GM18907 (cell line): ENCODE measurements at regions not wholly inside any gene's neighbourhood (a gene's known extent, or its start where the extent isn't known, plus 50 kb on each side); places are given as distances from the start of the nearest gene placed in this dataset.
"Not testable (repeated sequence)": the region's sequence is repeated elsewhere in the genome, so short reads cannot be mapped to it uniquely, and the experiment has no call there.

Experiments used
- ATAC-seq: cut with Tn5 transposase; IDR thresholded peaks from one replicate; pipeline ENCODE4 v1.9.1; 2021; ENCODE audit warnings: mild to moderate bottlenecking, moderate library complexity; ENCODE audit not compliant: unreplicated experiment

DNA sequence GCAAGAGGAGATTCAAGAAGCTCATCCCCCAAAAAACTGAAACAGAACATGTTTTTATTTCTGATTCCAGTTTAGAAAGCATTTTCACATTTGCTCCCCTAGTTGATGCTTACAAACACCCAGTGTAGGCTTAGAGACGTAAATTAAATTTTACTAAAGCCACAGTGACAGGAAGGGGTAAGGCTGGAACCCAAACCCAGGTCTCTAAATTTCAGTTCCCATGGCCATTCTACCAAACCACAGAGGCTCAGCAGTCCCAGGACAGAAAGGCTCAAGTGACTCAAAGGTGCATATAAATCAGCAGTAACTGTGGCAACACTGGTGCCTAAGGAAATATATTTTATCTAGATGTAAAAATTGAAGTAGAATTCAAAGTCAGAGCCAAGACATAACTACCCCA lies 128.7 kb downstream of the CEP120 start:
- peak; percentile 76 for ATAC-seq

DNA sequence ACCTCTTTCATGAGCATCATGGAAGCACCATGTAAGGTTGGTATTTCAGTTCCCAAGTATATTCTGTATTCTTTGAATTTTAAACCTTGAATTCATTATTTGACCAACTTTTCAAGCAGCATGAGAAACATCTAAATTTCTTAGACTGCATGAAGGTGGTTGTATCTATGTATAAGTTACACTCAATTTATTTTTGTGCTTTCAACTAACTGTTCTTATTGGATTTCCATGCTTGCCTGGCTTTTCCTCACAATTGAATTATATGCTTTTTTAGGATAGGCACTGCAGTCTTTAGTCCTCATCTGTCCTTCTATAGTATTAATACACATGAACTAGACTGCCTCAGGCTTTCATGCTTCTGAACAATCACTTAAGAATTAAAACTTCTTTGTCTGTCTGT lies 134.0 kb downstream of the CEP120 start:
- no peak for ATAC-seq

DNA sequence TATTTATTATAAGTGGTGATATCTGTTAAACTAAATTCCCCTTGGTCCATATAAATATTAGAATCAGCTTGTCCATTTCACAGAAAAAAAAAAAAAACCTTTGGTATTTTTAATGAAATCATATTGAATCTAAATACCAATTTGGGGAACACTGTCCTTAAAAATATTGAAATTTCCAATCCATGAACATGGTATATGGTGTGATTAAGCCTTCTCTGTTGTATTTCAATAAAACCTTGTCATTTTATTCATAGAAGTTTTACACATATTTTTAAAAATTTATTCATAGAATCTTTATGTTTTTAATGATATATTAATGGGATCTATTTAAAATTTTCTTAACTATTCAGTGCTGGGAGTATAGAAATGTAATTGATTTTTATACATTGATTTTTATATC lies 135.3 kb downstream of the CEP120 start:
- no peak for ATAC-seq

DNA sequence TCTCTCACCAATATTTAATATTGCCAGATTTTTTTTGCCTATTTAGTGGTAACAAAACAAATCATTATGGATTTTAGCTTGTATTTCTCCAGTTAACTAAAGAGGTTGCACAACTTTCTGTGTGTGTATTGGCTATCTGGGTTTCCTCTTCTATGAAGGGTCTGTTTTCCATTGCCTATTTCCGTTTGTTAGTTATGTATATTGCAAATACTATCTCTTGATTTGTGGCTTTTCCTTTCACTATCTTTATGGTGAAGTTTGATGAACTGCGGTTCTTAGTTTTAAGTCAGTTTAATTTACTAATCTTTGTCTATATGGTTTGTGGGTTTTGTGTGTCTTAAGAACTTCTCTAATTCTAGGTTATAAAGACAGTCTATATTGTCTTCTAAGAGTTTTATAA lies 136.3 kb downstream of the CEP120 start:
- ATAC-seq = no peak

DNA sequence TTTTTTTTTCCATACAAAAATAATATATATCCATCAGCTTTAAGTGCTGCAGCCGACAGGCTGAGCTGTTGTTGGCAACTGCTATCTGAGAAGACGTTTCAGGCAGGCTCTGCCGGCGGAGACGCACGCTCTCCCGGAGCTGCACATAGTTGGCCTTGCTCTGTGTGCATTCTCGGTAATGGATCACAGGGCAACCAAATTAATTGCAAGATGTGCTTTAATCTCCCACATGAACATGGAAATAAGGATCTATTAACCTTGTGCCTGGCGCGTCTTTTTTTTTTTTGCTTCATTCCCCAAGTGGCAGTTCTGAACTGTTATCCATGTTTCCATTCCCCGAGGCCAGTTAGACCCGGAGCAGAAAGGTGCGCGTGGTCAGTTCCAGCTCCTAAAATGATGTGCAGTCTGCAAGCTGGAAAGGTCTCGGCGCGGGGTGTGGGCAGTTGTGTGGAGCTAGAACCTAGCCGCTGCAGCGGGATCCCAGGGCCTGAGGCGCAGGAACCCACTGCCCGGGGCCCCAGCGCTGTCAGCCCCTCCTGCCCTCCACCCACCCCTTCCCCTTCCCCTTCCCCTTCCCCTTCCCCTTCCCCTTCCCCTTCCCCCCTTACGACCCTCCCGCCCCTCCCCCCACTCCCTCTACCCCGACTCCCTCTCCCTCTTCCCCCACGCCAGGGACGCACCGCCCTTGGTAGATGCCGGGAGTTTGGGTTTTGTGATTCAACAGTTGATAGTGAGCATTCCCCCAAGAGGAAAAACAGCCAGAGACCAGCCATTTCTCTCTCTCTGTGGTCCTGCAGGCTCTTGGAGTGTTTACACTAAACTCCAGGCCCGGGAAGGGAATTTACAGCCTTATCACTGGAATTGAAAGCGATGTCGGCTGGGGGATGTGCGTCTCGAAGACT lies 137.8 kb downstream of the CEP120 start:
- no peak for ATAC-seq

DNA sequence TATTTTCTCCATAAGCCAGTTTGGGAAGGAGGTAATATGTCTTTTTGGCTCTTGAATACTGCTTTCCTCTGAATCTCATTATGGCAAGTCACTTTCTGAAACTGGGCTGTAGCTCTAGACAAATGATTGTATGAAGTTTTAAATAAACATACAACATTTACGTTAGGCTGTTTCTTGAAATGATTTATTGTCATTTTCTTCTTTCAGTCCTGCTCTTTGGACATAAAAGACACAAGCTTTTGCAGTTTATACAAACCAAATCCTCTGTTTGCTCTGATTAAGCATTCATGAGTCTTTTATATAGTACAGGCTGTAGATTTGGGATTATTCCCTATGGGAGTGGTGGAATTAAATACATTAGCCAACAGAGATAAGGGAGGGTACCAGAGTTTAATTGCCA lies 139.7 kb downstream of the CEP120 start:
- ATAC-seq = no peak

DNA sequence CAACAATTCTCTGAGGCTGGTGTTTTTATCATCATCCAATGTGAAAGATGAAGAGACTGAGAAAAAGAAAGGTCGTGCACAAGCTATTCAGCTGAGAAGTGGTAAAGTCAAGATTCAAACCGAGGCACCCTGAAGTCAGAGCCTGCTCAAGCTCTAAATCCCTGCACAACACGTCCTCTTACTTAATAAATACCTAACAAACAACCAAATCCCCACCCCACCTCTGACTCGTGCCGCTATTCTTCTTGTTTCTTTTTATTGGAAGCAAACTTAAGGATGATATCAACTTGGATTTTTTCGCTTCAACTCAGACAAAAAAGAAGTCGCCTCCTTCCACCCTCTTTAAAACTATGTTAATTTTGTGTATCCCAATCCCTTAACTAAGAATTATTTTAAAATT lies 140.2 kb downstream of the CEP120 start:
- no peak for ATAC-seq

DNA sequence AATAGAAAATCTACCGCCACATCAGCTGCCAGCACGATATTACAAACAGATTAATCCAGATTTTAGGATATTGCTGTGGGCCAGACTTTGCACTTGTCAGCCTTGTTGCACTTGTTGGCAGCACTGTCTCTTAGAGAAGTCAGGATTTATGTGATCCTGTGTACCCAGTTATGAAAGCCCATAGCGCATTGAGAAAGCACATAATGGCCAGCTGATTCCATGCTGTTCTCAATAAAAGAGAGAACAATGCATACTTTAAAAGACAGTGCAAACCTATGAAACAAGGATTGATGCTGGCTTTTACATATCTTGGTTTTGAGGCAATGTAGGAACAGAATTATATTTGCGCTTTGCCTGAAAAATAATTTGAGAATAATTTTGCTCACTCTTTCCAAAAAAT lies 140.8 kb downstream of the CEP120 start:
- no peak for ATAC-seq

DNA sequence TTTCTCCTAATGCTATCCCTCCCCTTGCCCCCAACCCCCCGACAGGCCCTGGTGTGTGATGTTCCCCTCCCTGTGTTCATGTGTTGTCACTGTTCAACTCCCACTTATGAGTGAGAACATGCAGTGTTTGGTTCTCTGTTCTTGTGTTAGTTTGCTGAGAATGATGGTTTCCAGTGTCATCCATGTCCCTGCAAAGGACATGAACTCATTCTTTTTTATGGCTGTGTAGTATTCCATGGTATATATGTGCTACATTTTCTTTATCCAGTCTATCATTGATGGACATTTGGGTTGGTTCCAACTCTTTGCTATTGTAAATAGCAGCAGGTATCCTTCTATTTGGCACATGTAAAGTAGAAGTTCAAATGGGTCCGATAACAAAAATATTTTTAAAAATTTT lies 142.3 kb downstream of the CEP120 start:
- ATAC-seq = not testable (repeated sequence)

DNA sequence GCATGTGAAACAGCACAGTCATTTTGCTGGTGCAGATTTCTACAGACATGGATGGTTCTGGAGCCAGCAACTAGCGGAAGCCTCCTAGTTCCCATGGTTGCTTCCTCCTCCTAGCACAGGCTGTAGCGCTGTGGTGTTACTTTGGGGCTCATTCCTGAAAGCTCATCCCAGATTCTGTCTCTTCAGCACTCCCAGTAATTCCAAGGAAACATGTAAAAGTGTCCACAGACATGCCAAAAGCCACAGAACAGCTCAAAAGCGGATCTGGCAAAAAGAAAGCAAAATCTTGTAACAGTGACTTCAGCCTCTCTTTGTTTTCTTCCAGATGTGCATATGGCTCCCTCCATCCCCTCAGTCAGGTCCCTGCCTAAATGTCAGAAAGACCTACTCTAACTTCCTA lies 144.1 kb downstream of the CEP120 start:
- ATAC-seq = no peak

DNA sequence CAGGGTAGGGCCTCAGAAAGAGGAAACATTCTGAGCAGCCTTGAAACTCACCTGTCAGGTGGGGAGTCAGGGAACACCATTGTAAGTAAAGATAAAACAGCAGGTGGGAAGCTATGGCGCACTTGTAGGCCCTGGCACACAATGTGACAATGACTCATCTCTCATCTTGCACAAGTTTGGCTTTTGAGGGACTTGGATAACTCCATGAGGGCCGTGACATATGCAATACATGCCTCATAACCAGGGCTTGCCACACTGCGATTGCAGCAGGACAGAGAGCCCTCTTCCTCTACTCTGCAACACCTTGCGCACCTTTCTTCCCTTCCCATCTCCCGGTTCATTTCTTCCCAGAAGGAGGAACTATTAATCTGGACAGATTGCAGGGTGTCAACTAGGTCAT lies 144.9 kb downstream of the CEP120 start:
- no peak for ATAC-seq

DNA sequence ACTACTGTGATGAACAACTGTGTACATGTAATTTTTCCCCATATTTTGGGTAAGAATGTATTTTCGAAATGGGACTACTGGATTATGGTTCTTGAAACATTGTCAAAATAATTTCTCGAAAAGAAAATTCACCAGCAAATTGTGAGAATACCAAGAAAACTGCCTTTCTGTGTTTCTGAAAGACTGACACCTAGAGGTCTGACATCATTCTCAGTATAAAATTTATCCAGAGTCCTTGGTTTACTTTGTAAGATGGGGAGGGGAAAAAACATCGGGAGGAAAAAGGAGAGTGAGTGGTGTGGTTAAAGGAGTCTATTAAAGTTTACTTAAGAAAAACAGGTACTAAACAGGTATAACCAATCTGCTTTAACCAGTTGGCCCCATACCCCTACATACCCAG lies 149.2 kb downstream of the CEP120 start:
- no peak for ATAC-seq

DNA sequence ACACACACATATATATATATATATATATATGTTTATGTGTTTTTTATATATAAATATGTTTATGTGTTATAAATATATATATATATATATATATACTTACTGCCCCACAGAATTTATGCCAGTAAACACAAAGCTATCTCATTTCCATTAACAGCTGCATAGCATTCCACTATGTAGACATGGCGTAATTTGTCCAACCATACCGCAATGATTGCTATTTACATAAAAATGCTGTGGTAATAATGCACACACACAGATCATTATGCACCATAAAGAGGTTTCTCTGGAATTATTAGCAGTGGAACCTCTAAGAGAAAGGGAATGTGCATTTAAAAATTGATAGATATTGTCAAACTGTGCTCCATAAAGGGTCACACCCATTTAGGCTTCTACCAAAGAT lies 150.1 kb downstream of the CEP120 start:
- ATAC-seq = no peak

DNA sequence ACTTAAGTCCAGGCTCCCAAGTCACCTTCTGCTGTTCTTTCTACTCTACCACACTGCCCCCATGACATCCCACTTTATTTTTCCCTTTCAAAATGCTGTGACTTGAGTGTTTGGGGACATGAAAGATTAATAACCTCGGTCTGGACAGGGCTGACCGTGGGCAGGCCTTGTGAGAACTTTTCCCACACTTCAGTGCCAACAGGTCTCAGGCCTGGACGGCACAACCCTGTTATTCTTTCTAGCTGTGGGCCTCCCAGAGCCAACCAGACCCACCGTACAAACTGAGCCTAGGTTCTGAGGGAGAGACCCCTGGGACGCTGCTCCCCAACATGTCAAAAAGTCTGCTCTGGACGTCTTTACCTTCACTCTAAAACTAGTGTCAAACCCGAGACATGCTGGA lies 153.4 kb downstream of the CEP120 start:
- ATAC-seq = no peak

DNA sequence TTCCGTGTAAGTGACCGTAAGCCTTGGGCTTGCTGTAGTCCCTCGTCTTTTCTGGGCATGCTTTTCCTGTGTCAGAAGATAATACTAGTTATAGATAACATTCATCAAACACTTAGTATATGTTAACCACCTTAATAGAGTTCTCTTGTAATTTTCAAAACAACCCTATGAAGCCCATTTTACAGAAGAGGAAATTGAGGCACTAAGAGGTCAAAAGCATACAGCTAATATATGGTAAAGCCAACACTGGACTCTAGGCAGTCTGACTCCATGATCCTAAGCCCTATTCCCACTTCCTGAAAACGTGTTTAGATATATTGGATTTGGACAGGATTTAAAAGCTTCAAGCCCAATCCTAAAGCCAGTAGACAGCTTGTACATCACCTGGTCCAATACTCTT lies 153.8 kb downstream of the CEP120 start:
- no peak for ATAC-seq

DNA sequence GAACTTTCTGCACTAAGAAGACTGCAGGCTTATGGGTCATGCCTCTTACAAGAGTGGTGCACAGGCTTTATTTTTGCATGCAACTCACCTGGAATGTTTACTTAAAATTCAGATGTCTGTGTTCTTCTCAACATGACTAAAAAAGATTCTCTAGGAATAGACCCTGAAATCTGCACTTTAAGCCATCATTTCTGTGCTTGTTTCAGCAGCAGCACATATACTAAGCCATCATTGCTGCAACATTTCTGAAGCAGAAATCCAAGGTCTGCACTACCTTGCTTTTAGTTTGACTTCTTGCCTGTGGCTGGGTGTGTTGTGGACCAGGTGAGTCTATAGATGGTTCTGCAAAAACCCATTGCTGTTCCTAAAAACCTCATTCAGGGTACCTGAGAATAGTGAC lies 156.8 kb downstream of the CEP120 start:
- ATAC-seq = no peak

DNA sequence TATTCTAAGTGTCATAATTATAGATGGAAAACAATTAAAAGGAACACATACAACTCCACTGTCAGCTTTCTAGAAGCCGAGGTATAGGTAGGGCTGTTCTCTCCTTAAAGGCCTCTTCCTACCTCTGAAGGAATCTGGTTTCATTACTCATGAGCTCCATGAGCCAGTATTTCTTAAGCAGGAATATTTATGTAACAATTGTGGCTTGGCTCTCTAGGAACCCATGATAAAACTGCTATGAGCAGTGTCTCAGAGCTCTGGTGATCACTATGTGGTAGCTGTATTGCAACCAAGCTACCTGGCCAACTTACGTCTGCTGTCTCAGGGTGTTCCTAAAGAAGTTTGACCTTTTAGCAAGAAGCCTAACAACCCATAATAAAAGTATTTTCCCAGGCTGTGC lies 157.7 kb downstream of the CEP120 start:
- ATAC-seq = no peak

DNA sequence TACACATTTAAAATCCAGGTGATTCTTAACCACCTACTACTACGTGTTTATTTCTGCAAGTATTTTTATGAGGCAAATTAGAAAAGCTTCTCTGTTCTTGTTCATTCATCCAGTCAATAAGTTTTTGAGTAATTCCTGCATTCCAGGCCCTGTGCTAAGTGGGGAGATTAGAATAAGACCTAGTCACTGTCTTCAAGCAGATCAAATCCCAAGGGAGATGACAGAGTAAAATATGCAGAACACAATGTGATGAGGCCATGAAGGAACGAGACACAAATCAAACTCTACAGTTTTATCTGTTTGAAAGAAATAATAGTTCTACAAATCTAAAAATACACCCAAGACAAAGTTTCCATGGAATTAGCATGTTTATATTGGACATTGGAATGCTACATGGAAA lies 158.8 kb downstream of the CEP120 start:
- ATAC-seq = no peak

DNA sequence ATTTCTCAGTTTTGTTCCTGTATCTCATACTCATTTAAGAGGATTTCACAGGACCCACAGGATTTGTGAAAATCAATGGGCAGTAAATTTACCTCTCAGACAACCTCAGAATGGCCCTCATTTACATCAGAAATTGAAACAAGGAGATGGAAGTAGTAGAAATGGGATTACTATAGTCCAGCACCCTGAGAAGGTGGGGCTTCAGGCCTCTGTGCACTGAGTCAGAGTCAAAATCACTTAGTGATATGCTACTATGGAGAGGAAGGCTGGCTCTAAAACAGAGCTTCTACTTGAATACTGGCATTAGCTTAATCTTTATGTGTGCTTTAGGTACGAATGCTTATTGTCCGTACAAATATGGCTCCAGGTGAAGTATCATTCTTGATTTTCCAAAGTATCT lies 159.3 kb downstream of the CEP120 start:
- ATAC-seq = no peak

DNA sequence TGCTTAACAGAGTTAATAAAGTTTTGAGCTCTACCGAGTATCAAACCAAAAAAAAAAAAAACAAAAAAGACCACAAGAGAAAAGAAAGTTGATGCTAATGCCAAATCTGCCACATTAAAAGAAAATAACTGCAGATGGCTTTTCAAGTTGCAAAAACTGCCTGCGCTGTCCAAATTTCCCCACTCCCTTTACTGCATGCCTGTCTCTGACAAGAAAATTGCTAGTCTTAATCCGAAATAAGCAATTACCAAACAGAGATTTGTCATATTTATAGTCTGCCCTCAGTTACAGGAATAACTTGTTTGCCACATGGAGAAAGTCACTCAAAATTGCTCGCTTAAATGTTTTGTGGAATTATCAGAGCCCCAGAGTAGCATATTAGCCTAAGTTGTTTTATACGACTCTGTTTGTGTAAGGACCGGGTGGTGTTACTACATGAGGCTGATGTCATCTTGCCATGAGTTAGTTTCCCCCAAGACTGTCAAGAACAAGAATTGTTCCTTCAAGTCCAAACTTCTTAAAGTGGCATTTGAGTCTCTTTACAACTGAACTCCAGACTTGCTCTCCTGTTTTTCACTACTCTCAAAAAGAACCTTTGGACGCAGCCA lies 160.9 kb downstream of the CEP120 start:
- ATAC-seq = no peak

DNA sequence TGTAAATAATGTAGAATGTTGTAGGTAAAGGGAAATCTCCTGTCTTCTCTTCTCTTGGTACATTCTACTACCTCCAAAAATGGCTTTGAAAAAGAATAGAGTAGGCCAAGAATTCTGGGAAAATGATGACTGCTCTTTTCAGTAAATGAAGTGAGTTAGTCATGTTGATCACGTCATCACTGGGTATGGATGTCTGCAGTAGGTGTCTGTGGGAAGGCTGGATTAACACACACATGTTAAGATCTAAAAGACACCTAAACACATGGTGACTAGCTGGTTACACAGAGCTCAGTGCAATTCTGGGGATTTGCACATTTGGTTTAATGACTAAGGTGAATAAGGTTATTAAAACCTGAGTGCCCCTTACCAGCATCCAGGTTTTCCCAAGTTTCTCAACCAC lies 161.5 kb downstream of the CEP120 start:
- no peak for ATAC-seq

DNA sequence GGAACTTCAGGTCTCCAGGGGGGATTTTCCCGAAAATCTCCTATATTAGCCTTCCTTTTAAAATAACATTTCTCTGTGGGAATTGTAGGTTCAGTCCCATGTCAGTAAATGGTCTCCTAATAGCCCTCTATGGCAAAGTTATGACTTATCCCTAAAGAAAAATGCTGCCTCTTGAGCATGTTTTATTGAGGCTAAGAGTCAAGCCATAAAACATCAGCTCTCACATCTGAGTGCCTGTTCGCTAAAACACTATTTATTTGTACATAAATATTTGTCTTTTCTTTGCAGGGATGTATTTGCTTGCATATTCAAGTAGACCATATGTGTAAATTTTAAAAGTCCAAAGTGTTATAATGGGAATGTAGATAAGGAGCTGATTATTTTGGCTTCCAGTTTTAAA lies 160.4 kb downstream of the PRDM6 start:
- no peak for ATAC-seq

DNA sequence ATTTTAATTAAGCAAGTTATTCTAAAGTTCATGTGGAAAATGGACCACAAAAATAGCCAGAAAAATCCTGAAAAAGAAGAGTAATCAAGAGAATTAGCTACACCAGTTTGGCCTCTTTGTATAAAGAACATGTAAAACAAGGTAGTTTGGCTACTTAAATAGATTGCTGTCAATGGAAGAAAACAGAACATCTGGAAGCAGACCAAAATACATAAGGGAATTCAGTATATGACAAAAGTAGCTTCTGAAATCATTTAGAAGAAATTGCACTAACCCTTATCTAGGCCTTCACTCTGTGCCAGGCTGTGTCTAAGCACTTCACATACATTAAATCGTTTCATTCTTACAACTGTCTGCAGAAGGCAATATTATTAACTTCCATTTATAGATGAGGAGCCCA lies 156.6 kb downstream of the PRDM6 start:
- ATAC-seq = no peak
